NT2/D1 (cell line): ENCODE measurements at regions not wholly inside any gene's neighbourhood (a gene's known extent, or its start where the extent isn't known, plus 50 kb on each side); places are given as distances from the start of the nearest gene placed in this dataset.
"Not testable (repeated sequence)": the region's sequence is repeated elsewhere in the genome, so short reads cannot be mapped to it uniquely, and the experiment has no call there.

ENCODE experiments used
- SUZ12 ChIP-seq: IDR thresholded peaks from 2 replicates; pipeline ENCODE4 v1.6.1; 2011; ENCODE audit not compliant: insufficient read length, insufficient read depth; ENCODE audit errors: extremely low read depth
- YY1 ChIP-seq: IDR thresholded peaks from 2 replicates; pipeline ENCODE4 v1.6.1; 2011; ENCODE audit not compliant: insufficient read length, insufficient read depth
- ZNF274 ChIP-seq: IDR thresholded peaks from 2 replicates; pipeline ENCODE4 v1.6.1; 2011; ENCODE audit warnings: mild to moderate bottlenecking, low read depth, low read length

DNA sequence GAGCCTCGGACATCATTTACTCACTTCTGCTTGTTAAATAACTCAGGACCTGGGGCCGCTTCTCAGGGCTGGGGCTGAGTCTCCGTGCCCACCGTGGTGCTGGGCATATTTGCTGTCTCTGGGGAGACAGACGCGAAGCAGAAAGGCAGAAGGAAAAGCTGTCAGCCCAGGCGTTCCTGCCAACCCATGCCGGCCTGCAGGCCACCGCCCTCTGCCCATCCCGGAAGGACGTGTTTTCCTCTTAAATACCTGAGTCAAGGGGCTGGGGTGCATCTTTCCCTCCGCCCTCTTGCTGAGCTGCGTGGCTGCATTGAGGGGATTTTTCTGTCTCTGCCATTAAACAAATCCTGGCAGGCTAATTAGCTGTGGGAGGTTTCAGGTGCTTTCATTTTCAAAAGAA lies 65.3 kb upstream of the SFSWAP start:
- TF ChIP-seq ZNF274, SUZ12, YY1: not testable (repeated sequence)
